MCF 10A (cell line): ENCODE measurements at regions not wholly inside any gene's neighbourhood (a gene's known extent, or its start where the extent isn't known, plus 50 kb on each side); places are given as distances from the start of the nearest gene placed in this dataset.

ENCODE experiments used
- BruUV-seq: library from RNA; stranded (reverse); fragments of 400-500 nt; replicated peaks from 2 replicates; lab custom pipeline; 2021; lab: Mats Ljungman, UMichigan
- CTCF ChIA-PET: fragments of 300-600 bp; sonication (Branson Sonifier 250); formaldehyde crosslinking; extraction: SDS; loops from one replicate; lab custom pipeline; 2021; ENCODE audit warnings: antibody characterized with exemption, inconsistent platforms; lab: Yijun Ruan, JAX
- POLR2A ChIA-PET: fragments of 300-600, 350-650 bp; sonication (Branson Sonifier 250); formaldehyde crosslinking; extraction: SDS; loops from one replicate; lab custom pipeline; 2020; ENCODE audit warnings: antibody characterized with exemption, inconsistent platforms; lab: Yijun Ruan, JAX
- DNase-seq: peaks from one replicate; pipeline ENCODE4 v3.0.0-alpha.2; 2018; ENCODE audit not compliant: unreplicated experiment
- H3K27ac Mint-ChIP-seq: one replicate; pipeline ENCODE4 v1.8.0; 2022; ENCODE audit warnings: mild to moderate bottlenecking, low read depth, mixed read lengths; ENCODE audit not compliant: unreplicated experiment
- H3K27me3 Mint-ChIP-seq: one replicate; pipeline ENCODE4 v1.8.0; 2022; ENCODE audit warnings: mixed read lengths; ENCODE audit not compliant: insufficient read depth, unreplicated experiment
- H3K36me3 Mint-ChIP-seq: one replicate; pipeline ENCODE4 v1.8.0; 2022; ENCODE audit warnings: mild to moderate bottlenecking, moderate library complexity, mixed read lengths; ENCODE audit not compliant: insufficient read depth, unreplicated experiment
- H3K4me1 Mint-ChIP-seq: one replicate; pipeline ENCODE4 v1.8.0; 2022; ENCODE audit warnings: mixed read lengths; ENCODE audit not compliant: insufficient read depth, unreplicated experiment
- H3K4me3 Mint-ChIP-seq: one replicate; pipeline ENCODE4 v1.8.0; 2022; ENCODE audit warnings: mild to moderate bottlenecking, moderate library complexity, mixed read lengths; ENCODE audit not compliant: unreplicated experiment
- H3K9me3 Mint-ChIP-seq: one replicate; pipeline ENCODE4 v1.8.0; 2022; ENCODE audit warnings: mixed read lengths; ENCODE audit not compliant: unreplicated experiment
- CTCF ChIP-seq: fragments of 200-600 bp; IDR thresholded peaks from one replicate; pipeline ENCODE4 v1.8.0; 2022; ENCODE audit warnings: antibody characterized with exemption, mild to moderate bottlenecking; ENCODE audit not compliant: unreplicated experiment
- intact Hi-C: fragments of 100-400 bp; cut with micrococcal nuclease; formaldehyde crosslinking; loops from 2 replicates; pipeline ENCODE4 v1.14.1; 2022

- BruUV-seq, result no TSS peak
- ChIA-PET POLR2A (no interaction called here), CTCF (interaction anchor here (0.6 kb wide), 2 partner anchors 28 to 254 kb away, joined by 3 to 4 read pairs; no protein-coding TSS in a partner anchor)
- DNase-seq, result no peak
- no peaks in the 10 kb centered on the region for H3K27me3 Mint-ChIP-seq
- no peaks in the 10 kb centered on the region for H3K9me3 Mint-ChIP-seq
- no peak overlapping the region for H3K4me3 Mint-ChIP-seq
- no peaks in the 10 kb centered on the region for H3K36me3 Mint-ChIP-seq
- TF ChIP-seq CTCF, result peak; percentile 56
- intact Hi-C loops, result no loop called here
- H3K4me1 Mint-ChIP-seq, result peaks cover 7% of the 10 kb centered on the region
- no peak overlapping the region for H3K27ac Mint-ChIP-seq
Measured at GRCh38 chr16:85303354-85303883, 191.1 kb upstream of the CIBAR2 start.

GRCh38 chr16:85304337-85304736, 192.1 kb upstream of the CIBAR2 start:
- intact Hi-C loops, result no loop called here
- H3K36me3 Mint-ChIP-seq, result no peaks in the 10 kb centered on the region
- no peaks in the 10 kb centered on the region for H3K9me3 Mint-ChIP-seq
- H3K4me3 Mint-ChIP-seq, result no peak overlapping the region
- ChIA-PET POLR2A (no interaction called here), CTCF (interaction anchor here (0.6 to 0.7 kb wide), 3 partner anchors 28 to 253 kb away, joined by 3 to 4 read pairs (median 3); no protein-coding TSS in a partner anchor)
- H3K4me1 Mint-ChIP-seq, result peaks cover 7% of the 10 kb centered on the region
- no peaks in the 10 kb centered on the region for H3K27me3 Mint-ChIP-seq
- no peak overlapping the region for H3K27ac Mint-ChIP-seq
- DNase-seq, result no peak
- TF ChIP-seq CTCF, result no peak
- BruUV-seq, result no TSS peak

- no peak for TF ChIP-seq CTCF
- POLR2A ChIA-PET, result interaction anchor here (1.0 to 1.2 kb wide), 2 partner anchors 304 to 307 kb away, joined by 3 to 4 read pairs; partner anchors contain the start of gene GSE1
- peak; percentile 82 for DNase-seq
- no peaks in the 10 kb centered on the region for H3K27me3 Mint-ChIP-seq
- H3K4me1 Mint-ChIP-seq, result peaks cover 7% of the 10 kb centered on the region
- CTCF ChIA-PET, result interaction anchor here (0.6 to 3.9 kb wide), 7 partner anchors 9 to 304 kb away, joined by 3 to 19 read pairs (median 3); no protein-coding TSS in a partner anchor
- no TSS peak for BruUV-seq
- H3K4me3 Mint-ChIP-seq, result no peak overlapping the region
- intact Hi-C loops, result no loop called here
- H3K27ac Mint-ChIP-seq, result no peak overlapping the region
- no peaks in the 10 kb centered on the region for H3K36me3 Mint-ChIP-seq
- H3K9me3 Mint-ChIP-seq, result no peaks in the 10 kb centered on the region
Measured at GRCh38 chr16:85306071-85306792, 194.0 kb upstream of the CIBAR2 start.

GRCh38 chr16:85306793-85307551, 194.7 kb upstream of the CIBAR2 start:
- intact Hi-C loops, result no loop called here
- Mint-ChIP-seq H3K4me1 (peaks cover 7% of the 10 kb centered on the region), H3K4me3 (no peak overlapping the region), H3K36me3 (no peaks in the 10 kb centered on the region), H3K27ac (no peak overlapping the region), H3K27me3 (no peaks in the 10 kb centered on the region), H3K9me3 (no peaks in the 10 kb centered on the region)
- no peak for DNase-seq
- TF ChIP-seq CTCF, result no peak
- POLR2A ChIA-PET, result interaction anchor here (0.9 to 1.2 kb wide), 2 partner anchors 306 kb away, joined by 3 to 4 read pairs; partner anchors contain the start of gene GSE1
- no TSS peak for BruUV-seq
- CTCF ChIA-PET, result interaction anchor here (0.5 to 3.9 kb wide), 9 partner anchors 10 to 391 kb away, joined by 3 to 19 read pairs (median 3); no protein-coding TSS in a partner anchor
